ENCODE measurements at regions not wholly inside any gene's neighbourhood (a gene's known extent, or its start where the extent isn't known, plus 50 kb on each side); places are given as distances from the start of the nearest gene placed in this dataset.
"Not testable (repeated sequence)": the region's sequence is repeated elsewhere in the genome, so short reads cannot be mapped to it uniquely, and the experiment has no call there.

DNA sequence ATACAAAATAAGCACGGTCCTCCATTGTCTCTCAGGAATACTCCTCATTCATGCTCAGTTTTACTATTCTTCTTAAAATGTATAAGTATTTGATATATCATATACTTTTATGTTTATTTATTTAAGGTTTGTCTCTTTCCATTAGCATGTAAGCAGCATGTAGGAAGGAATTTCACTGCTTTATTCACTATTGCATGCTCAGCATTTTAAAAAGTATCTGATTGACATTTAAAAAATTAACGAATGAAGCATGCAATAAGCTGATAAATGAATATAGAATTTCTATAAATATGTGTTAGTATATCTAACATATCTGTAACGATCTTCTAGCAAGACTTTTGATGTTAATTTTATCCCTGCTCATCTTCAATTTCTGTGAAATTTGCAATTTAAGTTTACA lies 402.7 kb upstream of the BRINP3 start:
- no peak for ATAC-seq (replicated peaks in 6 of 8)
- 0 to 100% (median 51%) methylated on average over 1 to 3 of the region's 3 CpGs for WGBS, 10 experiments
- in situ Hi-C loops (cut with MboI; ENCODE audit: low pct_unique_long_range_greater_than_20kb in 2 of 9, low sequenced_read_pairs in 9 of 9, unreplicated experiment in 9 of 9) = no loop called here
- Histone ChIP-seq H3K4me3 (no peak overlapping the region), H3K27ac (no peak overlapping the region), H3K4me1 (replicated peaks in 1 of 2) (no peaks in the 10 kb centered on the region)

DNA sequence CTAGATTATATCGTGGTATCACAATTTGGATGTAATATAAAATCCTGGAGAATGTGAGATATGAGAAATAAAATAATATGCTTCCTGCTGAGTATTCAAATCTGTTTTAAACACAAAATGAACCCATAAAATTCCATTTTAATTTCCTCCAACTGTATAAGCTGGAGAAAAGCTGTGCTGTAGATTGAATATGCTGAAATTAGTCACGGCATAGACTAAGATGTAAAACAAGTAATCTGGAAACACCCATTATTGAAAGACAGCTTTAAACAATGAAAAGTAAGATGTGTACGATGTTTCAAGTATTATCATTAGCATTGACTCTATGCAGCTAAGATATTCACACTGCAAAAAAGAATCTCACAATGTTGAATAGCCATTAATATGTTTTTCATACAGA lies 403.4 kb upstream of the BRINP3 start:
- H3K4me3 ChIP-seq = no peak overlapping the region
- no peaks in the 10 kb centered on the region for H3K4me1 ChIP-seq (replicated peaks in 1 of 2)
- ATAC-seq (replicated peaks in 6 of 8) = peak in 2 of 8 experiments; percentile 56 to 95
- 0 to 94% (median 83%) methylated on average over 2 to 3 of the region's 3 CpGs for WGBS, 10 experiments
- in situ Hi-C loops (cut with MboI; ENCODE audit: low pct_unique_long_range_greater_than_20kb in 2 of 9, low sequenced_read_pairs in 9 of 9, unreplicated experiment in 9 of 9) = no loop called here
- H3K27ac ChIP-seq = no peak overlapping the region

DNA sequence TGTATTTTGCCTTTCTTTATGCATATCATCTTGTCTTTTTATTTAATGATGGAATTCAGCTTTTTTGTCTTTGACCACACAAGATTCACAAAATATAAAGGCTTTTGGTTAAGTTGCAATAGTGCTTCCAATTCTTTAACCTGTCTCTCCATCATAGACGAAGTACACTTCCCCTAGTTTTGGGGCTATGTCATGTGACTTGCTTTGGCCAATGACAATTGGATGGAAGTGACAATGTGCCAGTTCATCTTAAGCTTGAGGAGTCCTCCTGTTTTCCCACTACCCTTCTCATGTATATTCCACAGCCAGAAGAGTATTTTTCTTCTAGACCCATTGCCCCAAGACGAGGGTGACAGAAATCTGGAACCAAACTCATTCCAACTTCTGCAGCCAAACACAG lies 419.6 kb upstream of the BRINP3 start:
- ATAC-seq (replicated peaks in 6 of 8) = no peak
- 44 to 100% (median 86%) methylated on average over 1 to 2 of the region's 2 CpGs; no CpG with 5 or more reads in 3 of the 10 experiments for WGBS, 10 experiments
- in situ Hi-C loops (cut with MboI; ENCODE audit: low pct_unique_long_range_greater_than_20kb in 2 of 9, low sequenced_read_pairs in 9 of 9, unreplicated experiment in 9 of 9) = no loop called here
- Histone ChIP-seq H3K27ac (no peak overlapping the region), H3K4me3 (no peak overlapping the region), H3K4me1 (replicated peaks in 1 of 2) (no peaks in the 10 kb centered on the region)

DNA sequence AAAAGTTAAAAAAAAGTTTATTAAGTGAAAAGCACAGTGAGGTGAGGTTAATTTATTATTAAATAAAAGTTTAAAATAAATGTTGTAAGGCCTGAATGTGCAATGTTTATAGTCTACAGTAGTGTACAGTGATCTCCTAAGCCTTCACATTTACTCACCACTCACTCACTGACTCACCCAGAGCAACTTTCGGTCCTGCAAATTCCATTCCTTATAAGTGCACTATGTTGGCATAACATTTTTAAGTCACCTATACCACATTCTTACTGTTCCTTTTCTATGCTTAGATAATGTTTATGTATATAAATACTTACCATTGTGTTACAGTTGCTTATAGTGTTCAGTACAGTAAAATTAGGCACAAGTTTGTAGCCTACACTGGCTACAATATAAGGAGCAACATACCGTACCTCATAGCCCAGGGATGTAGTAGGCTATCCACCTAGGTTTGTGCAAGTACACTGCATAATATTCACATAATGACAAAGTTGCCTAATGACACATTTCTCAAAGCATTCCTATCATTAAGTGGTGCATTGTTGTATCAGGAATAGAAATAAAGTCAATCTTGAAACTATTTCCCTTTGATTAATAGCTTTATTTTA lies 426.5 kb upstream of the BRINP3 start:
- no peak overlapping the region for H3K4me3 ChIP-seq
- no peaks in the 10 kb centered on the region for H3K4me1 ChIP-seq (replicated peaks in 1 of 2)
- in situ Hi-C loops (cut with MboI; ENCODE audit: low pct_unique_long_range_greater_than_20kb in 2 of 9, low sequenced_read_pairs in 9 of 9, unreplicated experiment in 9 of 9) = no loop called here
- peak in 1 of 8 experiments; percentile 16 for ATAC-seq (replicated peaks in 6 of 8)
- H3K27ac ChIP-seq = no peak overlapping the region
- 45 to 100% (median 92%) methylated on average over 2 of the region's 2 CpGs; no CpG with 5 or more reads in 2 of the 10 experiments for whole genome bisulfite sequencing, 10 experiments

DNA sequence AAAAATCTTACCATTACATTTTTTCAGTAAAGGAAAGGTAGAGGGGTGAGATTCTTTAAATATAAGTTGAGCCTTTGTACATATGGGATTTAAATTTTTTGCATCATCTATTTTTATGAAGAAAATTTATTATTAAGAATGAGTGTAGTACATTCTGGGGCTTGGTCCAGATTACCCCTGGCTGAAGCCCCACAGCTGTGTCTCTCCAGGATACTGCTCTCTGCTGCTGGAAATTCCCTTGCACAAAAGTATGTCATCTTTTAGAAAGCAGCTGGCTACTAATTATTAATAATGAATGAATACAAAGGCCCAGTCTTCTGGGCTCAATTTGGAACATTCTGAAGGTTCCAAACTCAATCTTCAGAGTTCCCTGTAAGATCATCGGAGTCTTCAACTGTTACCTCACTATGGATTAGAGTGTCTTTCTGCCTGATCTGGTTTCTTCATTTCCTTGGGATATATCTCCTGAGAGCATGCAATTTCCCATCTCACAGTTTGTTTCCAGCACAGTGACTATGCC lies 428.6 kb upstream of the BRINP3 start:
- in situ Hi-C loops (cut with MboI; ENCODE audit: low pct_unique_long_range_greater_than_20kb in 2 of 9, low sequenced_read_pairs in 9 of 9, unreplicated experiment in 9 of 9) = no loop called here
- H3K4me3 ChIP-seq = no peak overlapping the region
- 11 to 100% (median 100%) methylated on average over 1 of the region's 1 CpG; no CpG with 5 or more reads in 4 of the 10 experiments for WGBS, 10 experiments
- H3K4me1 ChIP-seq (replicated peaks in 1 of 2) = no peaks in the 10 kb centered on the region
- ATAC-seq (replicated peaks in 6 of 8) = no peak
- H3K27ac ChIP-seq = no peak overlapping the region

DNA sequence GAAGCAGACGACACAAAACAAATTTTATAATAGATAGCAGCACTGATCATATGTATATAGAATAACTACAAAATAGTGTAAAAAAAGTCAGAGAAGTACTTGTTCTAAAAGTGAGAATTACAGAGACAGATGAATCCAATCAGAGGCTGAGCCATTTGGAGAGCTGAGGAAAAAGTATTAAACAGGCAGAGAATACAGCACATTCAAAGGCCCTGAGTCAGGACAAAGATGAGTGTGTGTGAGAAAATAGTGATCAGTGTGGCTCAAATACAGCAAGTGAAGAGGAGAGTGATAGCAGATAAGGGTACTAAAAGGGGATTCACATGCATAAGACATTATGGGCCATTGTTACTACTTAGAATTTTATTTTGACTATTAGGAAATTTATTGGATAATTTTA lies 430.6 kb upstream of the BRINP3 start:
- Histone ChIP-seq H3K4me1 (replicated peaks in 1 of 2) (no peaks in the 10 kb centered on the region), H3K27ac (no peak overlapping the region), H3K4me3 (no peak overlapping the region)
- 33 to 100% (median 100%) methylated on average over 1 of the region's 1 CpG; no CpG with 5 or more reads in 3 of the 10 experiments for WGBS, 10 experiments
- ATAC-seq (replicated peaks in 6 of 8) = no peak
- in situ Hi-C loops (cut with MboI; ENCODE audit: low pct_unique_long_range_greater_than_20kb in 2 of 9, low sequenced_read_pairs in 9 of 9, unreplicated experiment in 9 of 9) = no loop called here

DNA sequence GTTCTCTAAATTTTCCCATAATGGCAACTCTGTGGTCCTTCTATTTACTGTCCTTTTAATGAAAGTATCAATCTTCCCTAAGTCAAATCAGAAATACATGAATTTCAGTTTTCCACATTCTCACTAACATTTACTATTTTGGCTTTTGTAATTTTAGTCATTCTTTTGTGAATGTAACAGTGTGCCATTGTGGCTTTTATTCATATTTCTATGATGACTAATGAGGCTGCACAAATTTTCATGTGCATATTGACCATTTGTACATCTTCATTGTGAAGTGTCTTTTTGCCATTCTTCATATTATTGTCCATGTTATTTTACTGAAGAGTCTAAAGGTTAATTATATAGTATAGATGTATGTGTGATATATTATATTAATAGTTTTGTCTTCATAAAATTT lies 431.0 kb upstream of the BRINP3 start:
- Histone ChIP-seq H3K4me3 (no peak overlapping the region), H3K27ac (no peak overlapping the region), H3K4me1 (replicated peaks in 1 of 2) (no peaks in the 10 kb centered on the region)
- ATAC-seq (replicated peaks in 6 of 8) = no peak
- in situ Hi-C loops (cut with MboI; ENCODE audit: low pct_unique_long_range_greater_than_20kb in 2 of 9, low sequenced_read_pairs in 9 of 9, unreplicated experiment in 9 of 9) = no loop called here

DNA sequence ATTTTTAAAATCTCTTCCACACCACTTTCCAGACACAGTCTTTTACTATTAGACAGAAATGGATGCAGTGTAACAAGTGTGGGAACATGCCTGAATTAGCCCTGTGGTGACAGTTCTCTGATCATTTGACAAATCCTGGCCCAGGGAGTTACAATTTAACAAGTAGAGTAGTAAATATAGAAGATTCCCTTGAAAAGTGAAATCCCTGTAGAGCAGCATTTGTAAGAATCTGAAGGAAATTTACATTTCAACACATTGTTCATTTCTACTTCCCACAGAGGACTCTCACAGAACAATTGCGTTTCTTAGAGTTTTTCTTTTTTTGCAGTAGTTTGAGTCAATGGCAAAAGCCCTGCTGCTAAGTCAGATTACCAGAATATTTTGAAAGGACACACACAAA lies 458.3 kb upstream of the BRINP3 start:
- H3K27ac ChIP-seq = peak overlapping the region in 1 of 2 donors; percentile 59
- in situ Hi-C loops (cut with MboI; ENCODE audit: low pct_unique_long_range_greater_than_20kb in 2 of 9, low sequenced_read_pairs in 9 of 9, unreplicated experiment in 9 of 9) = no loop called here
- peak in 6 of 8 experiments; percentile 15 to 72 (median 53) for ATAC-seq (replicated peaks in 6 of 8)
- H3K4me3 ChIP-seq = no peak overlapping the region
- 13 to 29% (median 23%) methylated on average over 1 of the region's 1 CpG; no CpG with 5 or more reads in 3 of the 10 experiments for WGBS, 10 experiments
- peaks cover 3 to 11% of the 10 kb centered on the region in 2 donors for H3K4me1 ChIP-seq (replicated peaks in 1 of 2)

DNA sequence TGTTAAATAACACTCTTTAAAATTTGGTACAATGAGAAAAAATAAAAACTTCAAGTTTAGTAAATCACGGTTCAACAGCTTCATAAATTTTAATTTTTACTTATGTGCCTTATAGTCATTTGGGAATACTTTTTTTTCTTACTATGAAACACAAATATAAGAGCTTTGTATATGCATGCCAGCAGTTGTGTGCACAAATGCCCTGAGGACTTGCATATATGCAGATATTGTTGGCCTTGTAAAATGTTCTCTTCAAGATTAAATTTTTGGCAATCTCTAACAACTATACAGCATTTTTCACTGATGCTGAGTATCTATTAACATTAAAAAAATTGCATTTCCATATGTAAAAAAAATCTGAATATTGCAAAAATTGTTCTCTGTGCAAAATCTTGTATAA lies 458.7 kb upstream of the BRINP3 start:
- in situ Hi-C loops (cut with MboI; ENCODE audit: low pct_unique_long_range_greater_than_20kb in 2 of 9, low sequenced_read_pairs in 9 of 9, unreplicated experiment in 9 of 9) = no loop called here
- H3K4me1 ChIP-seq (replicated peaks in 1 of 2) = peaks cover 3 to 11% of the 10 kb centered on the region in 2 donors
- H3K27ac ChIP-seq = no peak overlapping the region
- H3K4me3 ChIP-seq = no peak overlapping the region
- WGBS, 10 experiments = 0 to 80% (median 23%) methylated on average over 1 of the region's 1 CpG; no CpG with 5 or more reads in 1 of the 10 experiments
- ATAC-seq (replicated peaks in 6 of 8) = peak in 1 of 8 experiments; percentile 74

DNA sequence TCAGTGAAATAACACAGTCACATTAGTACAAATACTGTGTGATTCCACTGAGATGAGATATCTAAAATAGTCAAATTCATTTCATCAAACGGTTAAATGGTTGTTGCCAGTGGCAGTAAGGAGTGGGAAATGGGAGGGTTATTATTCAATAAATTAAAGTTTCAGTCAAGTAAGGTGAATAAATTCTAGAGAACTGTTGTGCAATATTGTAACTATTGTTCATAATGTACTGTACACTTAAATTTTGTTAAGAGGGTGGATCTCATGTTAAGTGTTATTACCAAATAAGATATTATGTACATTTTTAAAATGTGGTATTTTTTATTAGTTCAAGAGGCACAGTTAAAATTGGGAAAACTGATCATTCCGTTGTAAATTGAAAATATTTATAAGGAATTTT lies 463.3 kb upstream of the BRINP3 start:
- in situ Hi-C loops (cut with MboI; ENCODE audit: low pct_unique_long_range_greater_than_20kb in 2 of 9, low sequenced_read_pairs in 9 of 9, unreplicated experiment in 9 of 9) = no loop called here
- Histone ChIP-seq H3K4me1 (replicated peaks in 1 of 2) (peaks cover 6% of the 10 kb centered on the region in 2 donors), H3K27ac (no peak overlapping the region), H3K4me3 (no peak overlapping the region)
- ATAC-seq (replicated peaks in 6 of 8) = no peak
- WGBS, 10 experiments = 18 to 100% (median 89%) methylated on average over 1 to 2 of the region's 2 CpGs

DNA sequence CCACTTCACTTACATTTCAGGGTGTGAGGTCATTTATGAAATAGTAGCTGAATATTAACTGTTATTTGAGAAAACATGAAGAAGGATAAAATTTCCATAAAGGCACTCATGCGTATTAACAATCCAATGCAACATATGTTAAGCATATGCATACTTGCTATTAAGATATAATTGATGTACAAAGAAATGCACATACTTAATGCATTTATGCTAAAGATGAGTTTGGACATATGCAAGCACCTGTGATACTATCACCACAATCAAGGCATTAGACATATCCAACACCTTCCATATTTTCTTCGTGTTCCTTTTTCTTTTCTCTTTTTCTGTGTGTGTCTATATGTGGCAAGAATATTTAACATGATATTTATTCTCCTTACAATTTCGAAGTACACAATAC lies 464.8 kb upstream of the BRINP3 start:
- in situ Hi-C loops (cut with MboI; ENCODE audit: low pct_unique_long_range_greater_than_20kb in 2 of 9, low sequenced_read_pairs in 9 of 9, unreplicated experiment in 9 of 9) = no loop called here
- H3K27ac ChIP-seq = no peak overlapping the region
- 0 to 100% (median 85%) methylated on average over 1 to 3 of the region's 3 CpGs for WGBS, 10 experiments
- peaks cover 0 to 3% of the 10 kb centered on the region in 2 donors for H3K4me1 ChIP-seq (replicated peaks in 1 of 2)
- H3K4me3 ChIP-seq = no peak overlapping the region
- peak in 2 of 8 experiments; percentile 68 to 75 for ATAC-seq (replicated peaks in 6 of 8)

DNA sequence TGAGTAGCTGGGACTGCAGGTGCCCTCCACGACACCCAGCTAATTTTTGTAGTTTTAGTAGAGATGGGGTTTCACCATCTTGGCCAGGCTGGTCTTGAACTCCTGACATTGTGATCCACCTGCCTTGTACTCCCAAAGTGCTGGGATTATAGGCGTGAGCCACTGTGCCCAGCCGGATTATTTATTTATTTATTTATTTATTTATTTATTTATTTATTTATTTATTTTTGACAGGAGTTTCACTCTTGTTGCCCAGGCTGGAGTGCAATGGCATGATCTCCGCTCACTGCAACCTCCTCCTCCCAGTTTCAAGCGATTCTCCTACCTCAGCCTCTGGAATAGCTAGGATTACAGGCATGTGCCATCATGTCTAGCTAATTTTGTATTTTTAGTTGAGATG lies 466.1 kb upstream of the BRINP3 start:
- H3K4me3 ChIP-seq; in situ Hi-C loops (cut with MboI; ENCODE audit: low pct_unique_long_range_greater_than_20kb in 2 of 9, low sequenced_read_pairs in 9 of 9, unreplicated experiment in 9 of 9); H3K4me1 ChIP-seq (replicated peaks in 1 of 2); H3K27ac ChIP-seq; ATAC-seq (replicated peaks in 6 of 8): not testable (repeated sequence)
- 10 to 100% (median 92%) methylated on average over 2 to 4 of the region's 5 CpGs; no CpG with 5 or more reads in 2 of the 10 experiments for WGBS, 10 experiments

DNA sequence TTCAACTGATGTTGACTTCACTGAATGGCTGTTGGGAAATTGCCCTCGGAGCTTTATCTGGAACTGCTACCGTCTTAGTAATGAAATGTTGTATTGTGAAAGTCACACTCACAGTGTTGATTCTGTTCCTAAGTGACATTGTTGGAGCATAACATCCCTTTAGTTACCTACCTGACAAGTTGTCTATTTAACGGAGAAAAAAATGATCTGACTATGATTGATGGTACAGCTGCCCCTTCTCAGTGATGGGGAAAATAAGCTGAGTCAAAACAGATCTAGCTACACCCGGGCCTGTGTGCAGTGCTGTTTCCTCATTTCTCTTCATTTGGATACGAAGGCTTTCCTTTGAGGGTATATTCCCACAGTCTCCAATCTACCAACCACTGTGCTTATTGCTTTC lies 472.3 kb upstream of the BRINP3 start:
- 0 to 55% (median 20%) methylated on average over 2 to 5 of the region's 5 CpGs for WGBS, 10 experiments
- Histone ChIP-seq H3K27ac (peak overlapping the region in 1 of 2 donors; percentile 7), H3K4me1 (replicated peaks in 1 of 2) (peaks cover 0 to 11% of the 10 kb centered on the region in 2 donors), H3K4me3 (no peak overlapping the region)
- peak in 5 of 8 experiments; percentile 67 to 97 (median 79) for ATAC-seq (replicated peaks in 6 of 8)
- in situ Hi-C loops (cut with MboI; ENCODE audit: low pct_unique_long_range_greater_than_20kb in 2 of 9, low sequenced_read_pairs in 9 of 9, unreplicated experiment in 9 of 9) = no loop called here

DNA sequence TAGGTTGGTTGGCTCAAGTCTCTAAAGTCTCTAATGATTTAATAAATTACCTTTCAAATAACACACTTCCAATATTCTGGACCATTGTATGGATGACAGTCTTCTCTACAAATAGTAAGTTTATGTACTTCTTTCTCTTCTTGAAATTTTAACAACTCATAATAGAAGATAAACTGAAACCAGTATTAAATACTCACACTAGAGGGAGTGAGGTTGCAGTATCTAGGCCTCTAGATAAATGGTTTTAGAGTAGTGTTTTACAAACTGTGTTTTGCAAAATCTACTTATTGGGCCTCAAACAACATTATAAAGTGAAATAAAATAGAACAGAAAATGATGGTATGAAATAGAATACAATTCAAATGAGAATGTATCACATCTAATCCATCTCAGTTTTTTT lies 479.9 kb upstream of the BRINP3 start:
- no peaks in the 10 kb centered on the region for H3K4me1 ChIP-seq (replicated peaks in 1 of 2)
- in situ Hi-C loops (cut with MboI; ENCODE audit: low pct_unique_long_range_greater_than_20kb in 2 of 9, low sequenced_read_pairs in 9 of 9, unreplicated experiment in 9 of 9) = no loop called here
- ATAC-seq (replicated peaks in 6 of 8) = no peak
- no peak overlapping the region for H3K27ac ChIP-seq
- H3K4me3 ChIP-seq = no peak overlapping the region
